OCI-LY3 (cell line): ENCODE measurements at regions not wholly inside any gene's neighbourhood (a gene's known extent, or its start where the extent isn't known, plus 50 kb on each side); places are given as distances from the start of the nearest gene placed in this dataset.

ENCODE experiments used
- H2AFZ ChIP-seq: fragments of 200-600, 300-600 bp; shearing (Covaris generic); 2 replicates; pipeline ENCODE4 v1.6.0; 2014; ENCODE audit warnings: antibody characterized with exemption, low read depth, low read length
- H3K27ac ChIP-seq: fragments of 200-600, 300-600 bp; sonication (generic); 2 replicates; pipeline ENCODE4 v1.5.1; 2014; ENCODE audit warnings: mild to moderate bottlenecking, low read length, moderate library complexity, mixed read lengths
- H3K27me3 ChIP-seq: fragments of 200-600, 300-600 bp; sonication (generic); 2 replicates; pipeline ENCODE4 v1.6.1; 2014; ENCODE audit warnings: low read depth, low read length, mixed read lengths
- H3K36me3 ChIP-seq: fragments of 200-600, 300-600 bp; sonication (generic); replicated peaks from 2 replicates; pipeline ENCODE3; 2014; ENCODE audit warnings: low read depth, low read length, mixed read lengths
- H3K4me1 ChIP-seq: fragments of 300-600, 200-600 bp; sonication (generic); 2 replicates; pipeline ENCODE4 v1.6.1; 2014; ENCODE audit warnings: low read length, mixed read lengths
- H3K4me2 ChIP-seq: fragments of 200-600, 300-600 bp; sonication (generic); 2 replicates; pipeline ENCODE4 v1.6.1; 2014; ENCODE audit warnings: low read length, mixed read lengths
- H3K4me3 ChIP-seq: fragments of 300-600, 200-600 bp; sonication (generic); 2 replicates; pipeline ENCODE4 v1.5.1; 2014; ENCODE audit warnings: antibody characterized with exemption, mild to moderate bottlenecking, low read length, moderate library complexity
- H3K79me2 ChIP-seq: fragments of 300-600, 200-600 bp; shearing (Covaris generic); 2 replicates; pipeline ENCODE4 v1.6.1; 2014; ENCODE audit warnings: mild to moderate bottlenecking, low read length, mixed read lengths
- H3K9ac ChIP-seq: fragments of 300-600, 200-600 bp; shearing (Covaris generic); 2 replicates; pipeline ENCODE4 v1.6.0; 2014; ENCODE audit warnings: mild to moderate bottlenecking, low read length, moderate library complexity
- H3K9me3 ChIP-seq: fragments of 200-600, 300-600 bp; shearing (Covaris generic); 2 replicates; pipeline ENCODE4 v1.6.1; 2014; ENCODE audit warnings: low read length, mixed read lengths; ENCODE audit not compliant: insufficient read depth
- H4K20me1 ChIP-seq: fragments of 200-600, 300-600 bp; sonication (generic); 2 replicates; pipeline ENCODE4 v1.6.1; 2016; ENCODE audit warnings: low read length, mixed read lengths; ENCODE audit not compliant: insufficient read depth
- CTCF ChIP-seq: fragments of 200-600, 300-600 bp; sonication (generic); IDR thresholded peaks from 2 replicates; pipeline ENCODE4 v1.5.1; 2014; ENCODE audit warnings: antibody characterized with exemption, low read length, low read depth
- EZH2phosphoT487 ChIP-seq: fragments of 200-600 bp; shearing (Covaris generic); IDR thresholded peaks from 2 replicates; pipeline ENCODE4 v1.6.1; 2018; ENCODE audit warnings: antibody characterized with exemption, mixed run types, low read depth

GRCh38 chr4:124468360-124468759 lies 244.2 kb downstream of the ANKRD50 start:
- Histone ChIP-seq H3K27ac (no peak overlapping the region), H3K4me3 (no peak overlapping the region), H2AFZ (no peak overlapping the region), H3K36me3 (no peaks in the 10 kb centered on the region), H3K4me1 (peaks cover 10% of the 10 kb centered on the region), H3K9me3 (no peaks in the 10 kb centered on the region), H4K20me1 (no peaks in the 10 kb centered on the region), H3K79me2 (no peaks in the 10 kb centered on the region), H3K27me3 (no peaks in the 10 kb centered on the region), H3K9ac (no peak overlapping the region), H3K4me2 (no peak overlapping the region)
- no peak for TF ChIP-seq CTCF
- no peak for TF ChIP-seq EZH2phosphoT487

- no peak overlapping the region for H3K4me2 ChIP-seq
- no peak overlapping the region for H3K9ac ChIP-seq
- peaks cover 10% of the 10 kb centered on the region for H3K4me1 ChIP-seq
- H4K20me1 ChIP-seq, result no peaks in the 10 kb centered on the region
- TF ChIP-seq EZH2phosphoT487, result no peak
- no peak for TF ChIP-seq CTCF
- no peaks in the 10 kb centered on the region for H3K9me3 ChIP-seq
- H3K79me2 ChIP-seq, result no peaks in the 10 kb centered on the region
- H3K27me3 ChIP-seq, result no peaks in the 10 kb centered on the region
- H3K27ac ChIP-seq, result no peak overlapping the region
- no peaks in the 10 kb centered on the region for H3K36me3 ChIP-seq
- H2AFZ ChIP-seq, result no peak overlapping the region
- no peak overlapping the region for H3K4me3 ChIP-seq
Observed at GRCh38 chr4:124469981-124470380, 242.6 kb downstream of the ANKRD50 start.

- H4K20me1 ChIP-seq, result no peaks in the 10 kb centered on the region
- no peak overlapping the region for H3K4me3 ChIP-seq
- no peaks in the 10 kb centered on the region for H3K9me3 ChIP-seq
- H2AFZ ChIP-seq, result no peak overlapping the region
- TF ChIP-seq CTCF (no peak), EZH2phosphoT487 (no peak)
- H3K4me1 ChIP-seq, result peaks cover 7% of the 10 kb centered on the region
- H3K9ac ChIP-seq, result no peak overlapping the region
- no peaks in the 10 kb centered on the region for H3K79me2 ChIP-seq
- H3K27ac ChIP-seq, result no peak overlapping the region
- H3K27me3 ChIP-seq, result no peaks in the 10 kb centered on the region
- no peaks in the 10 kb centered on the region for H3K36me3 ChIP-seq
- no peak overlapping the region for H3K4me2 ChIP-seq
Observed at GRCh38 chr4:124478470-124478869, 234.1 kb downstream of the ANKRD50 start.

GRCh38 chr4:124480061-124480460 lies 232.5 kb downstream of the ANKRD50 start:
- Histone ChIP-seq H3K36me3 (no peaks in the 10 kb centered on the region), H3K4me2 (no peak overlapping the region), H3K27me3 (no peaks in the 10 kb centered on the region), H3K4me1 (peaks cover 9% of the 10 kb centered on the region), H4K20me1 (no peaks in the 10 kb centered on the region), H3K4me3 (no peak overlapping the region), H3K9me3 (no peaks in the 10 kb centered on the region), H3K27ac (no peak overlapping the region), H2AFZ (no peak overlapping the region), H3K9ac (no peak overlapping the region), H3K79me2 (no peaks in the 10 kb centered on the region)
- TF ChIP-seq CTCF, result no peak
- no peak for TF ChIP-seq EZH2phosphoT487
